Thoracic aorta (tissue), 2 donors: ENCODE measurements at regions not wholly inside any gene's neighbourhood (a gene's known extent, or its start where the extent isn't known, plus 50 kb on each side); places are given as distances from the start of the nearest gene placed in this dataset.

Experiments used
- ATAC-seq: fragments of 150-250 bp; one replicate; pipeline ENCODE4 v1.8.0; 2017; ENCODE audit warnings: low read depth; ENCODE audit not compliant: insufficient number of reproducible peaks, low FRiP score
- DNase-seq: peaks from one replicate; pipeline ENCODE4 v3.0.0-alpha.2; 2020; ENCODE audit warnings: low spot score
- H3K27ac ChIP-seq, 2 donors: fragments of 200-600 bp; sonication (generic); 1 replicate in 1 of 2; 2 replicates in 1 of 2; pipeline ENCODE4 v1.5.1; 2016; ENCODE audit warnings: mild to moderate bottlenecking in 2 of 2, moderate library complexity in 2 of 2
- H3K27me3 ChIP-seq: fragments of 200-600 bp; sonication (generic); replicated peaks from 2 replicates; pipeline ENCODE4 v1.6.0; 2016; ENCODE audit warnings: mild to moderate bottlenecking; ENCODE audit not compliant: insufficient read depth
- H3K36me3 ChIP-seq: fragments of 200-600 bp; sonication (generic); one replicate; pipeline ENCODE4 v1.5.1; 2016
- H3K4me1 ChIP-seq, 2 donors: fragments of 200-600 bp; sonication (generic); 1 replicate in 1 of 2; 2 replicates in 1 of 2; pipeline versions ENCODE4 v1.5.1 to v1.6.0; 2016; ENCODE audit warnings: low read depth in 2 of 2, mild to moderate bottlenecking in 1 of 2; ENCODE audit not compliant: control insufficient read depth in 1 of 2
- H3K4me3 ChIP-seq: fragments of 200-600 bp; sonication (generic); 2 replicates; pipeline ENCODE4 v1.5.1; 2016; ENCODE audit warnings: mild to moderate bottlenecking
- H3K9me3 ChIP-seq: fragments of 200-600 bp; sonication (generic); 2 replicates; pipeline ENCODE4 v1.5.1; 2016
- TF ChIP-seq, protein P1 (sequence below): fragments of 200-600 bp; sonication (generic); IDR thresholded peaks from one replicate; pipeline ENCODE4 v1.5.1; 2019; ENCODE audit warnings: antibody characterized with exemption

DNA sequence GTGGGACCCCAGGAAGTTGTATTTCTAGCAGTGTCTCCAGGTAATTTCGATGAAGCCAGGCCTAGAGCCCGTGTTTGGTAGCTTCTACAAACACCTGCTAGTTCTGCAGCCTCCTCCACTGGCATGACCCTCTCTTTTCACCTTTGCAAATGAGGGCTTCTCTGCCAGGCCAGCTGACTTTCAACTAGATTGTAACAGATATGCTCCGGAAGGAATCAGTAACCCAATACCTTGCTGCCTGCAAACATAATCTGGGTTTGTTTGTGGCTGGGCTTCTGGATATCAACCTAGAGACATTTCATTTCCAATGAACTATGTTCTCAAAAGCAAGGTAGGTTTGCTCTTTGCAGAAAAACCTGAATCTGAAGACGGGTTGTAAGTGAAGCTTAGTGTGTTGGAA lies 354.8 kb downstream of the DMRT2 start:
- Histone ChIP-seq H3K4me3 (no peak overlapping the region), H3K27ac (no peak overlapping the region), H3K9me3 (no peaks in the 10 kb centered on the region), H3K4me1 (no peaks in the 10 kb centered on the region), H3K27me3 (no peaks in the 10 kb centered on the region), H3K36me3 (no peaks in the 10 kb centered on the region)
- ATAC-seq: no peak
- TF ChIP-seq, protein P1, sequence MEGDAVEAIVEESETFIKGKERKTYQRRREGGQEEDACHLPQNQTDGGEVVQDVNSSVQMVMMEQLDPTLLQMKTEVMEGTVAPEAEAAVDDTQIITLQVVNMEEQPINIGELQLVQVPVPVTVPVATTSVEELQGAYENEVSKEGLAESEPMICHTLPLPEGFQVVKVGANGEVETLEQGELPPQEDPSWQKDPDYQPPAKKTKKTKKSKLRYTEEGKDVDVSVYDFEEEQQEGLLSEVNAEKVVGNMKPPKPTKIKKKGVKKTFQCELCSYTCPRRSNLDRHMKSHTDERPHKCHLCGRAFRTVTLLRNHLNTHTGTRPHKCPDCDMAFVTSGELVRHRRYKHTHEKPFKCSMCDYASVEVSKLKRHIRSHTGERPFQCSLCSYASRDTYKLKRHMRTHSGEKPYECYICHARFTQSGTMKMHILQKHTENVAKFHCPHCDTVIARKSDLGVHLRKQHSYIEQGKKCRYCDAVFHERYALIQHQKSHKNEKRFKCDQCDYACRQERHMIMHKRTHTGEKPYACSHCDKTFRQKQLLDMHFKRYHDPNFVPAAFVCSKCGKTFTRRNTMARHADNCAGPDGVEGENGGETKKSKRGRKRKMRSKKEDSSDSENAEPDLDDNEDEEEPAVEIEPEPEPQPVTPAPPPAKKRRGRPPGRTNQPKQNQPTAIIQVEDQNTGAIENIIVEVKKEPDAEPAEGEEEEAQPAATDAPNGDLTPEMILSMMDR: no peak
- no peak for DNase-seq

DNA sequence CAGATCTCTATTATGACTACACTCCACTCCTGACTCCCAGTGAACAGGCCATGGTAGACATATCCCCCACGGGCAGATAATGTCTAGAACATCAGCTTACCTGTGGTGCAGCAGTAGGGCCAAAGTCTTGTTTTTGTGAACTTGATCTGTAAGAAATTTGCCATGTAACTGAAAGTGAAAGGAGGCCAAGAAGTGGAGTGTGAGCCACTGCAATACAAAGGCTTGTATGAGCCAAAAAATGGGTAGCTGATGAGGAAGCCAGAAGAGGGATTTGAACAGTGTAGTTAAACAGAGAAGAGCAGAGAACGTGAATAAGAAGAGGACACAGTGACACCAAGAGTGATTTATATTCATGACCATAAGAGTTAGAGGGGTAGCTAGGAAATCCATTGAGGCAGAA lies 361.7 kb downstream of the DMRT2 start:
- H3K27me3 ChIP-seq: no peaks in the 10 kb centered on the region
- H3K27ac ChIP-seq: no peak overlapping the region
- H3K4me3 ChIP-seq: no peak overlapping the region
- TF ChIP-seq, protein P1: no peak
- no peaks in the 10 kb centered on the region for H3K4me1 ChIP-seq
- no peaks in the 10 kb centered on the region for H3K36me3 ChIP-seq
- no peak for ATAC-seq
- DNase-seq: no peak
- no peaks in the 10 kb centered on the region for H3K9me3 ChIP-seq

DNA sequence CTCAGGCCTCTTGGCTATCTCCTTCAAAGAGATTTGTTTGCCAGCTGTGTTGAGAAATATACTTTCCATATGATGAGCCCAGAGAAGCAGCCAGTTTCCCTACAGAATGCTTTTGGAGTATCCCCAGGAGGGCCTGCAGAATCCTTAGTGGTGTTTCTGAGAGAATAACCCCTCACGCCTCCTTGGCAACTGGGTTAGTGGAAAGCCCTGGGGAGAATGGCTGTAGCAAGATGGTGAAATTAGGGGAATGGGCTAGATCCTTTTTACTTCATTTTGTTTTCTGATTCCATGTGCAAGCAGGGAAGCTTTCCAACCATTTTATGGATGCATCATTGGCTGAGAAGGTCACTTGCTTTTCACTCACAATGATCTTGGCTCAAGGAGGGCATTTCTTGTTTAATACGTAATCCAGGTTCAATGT lies 364.6 kb downstream of the DMRT2 start:
- Histone ChIP-seq H3K4me3 (no peak overlapping the region), H3K9me3 (no peaks in the 10 kb centered on the region), H3K27ac (no peak overlapping the region), H3K27me3 (no peaks in the 10 kb centered on the region), H3K4me1 (no peaks in the 10 kb centered on the region), H3K36me3 (no peaks in the 10 kb centered on the region)
- no peak for DNase-seq
- no peak for ATAC-seq
- TF ChIP-seq, protein P1: no peak

DNA sequence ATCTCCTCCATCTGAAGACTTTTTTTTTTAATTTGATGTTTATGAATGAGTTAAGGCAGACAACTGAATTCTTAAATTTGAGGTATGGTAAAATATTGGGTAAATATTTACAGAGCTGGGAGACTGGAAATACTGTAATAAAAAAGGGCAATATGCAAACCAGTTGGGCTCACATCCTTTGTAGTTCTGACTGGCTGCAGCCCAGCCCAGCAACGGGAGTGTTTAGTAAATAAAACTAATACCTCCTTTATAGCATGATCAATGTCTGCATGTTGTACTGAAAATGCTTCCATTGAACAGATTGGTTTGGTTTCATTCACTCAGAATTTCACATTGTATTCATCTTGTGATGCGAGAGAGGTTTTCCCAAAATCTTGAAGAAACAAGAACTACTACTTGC lies 365.0 kb downstream of the DMRT2 start:
- TF ChIP-seq, protein P1: no peak
- H3K9me3 ChIP-seq: no peaks in the 10 kb centered on the region
- DNase-seq (no peak), ATAC-seq (no peak)
- H3K36me3 ChIP-seq: no peaks in the 10 kb centered on the region
- no peaks in the 10 kb centered on the region for H3K4me1 ChIP-seq
- H3K27ac ChIP-seq: no peak overlapping the region
- H3K4me3 ChIP-seq: no peak overlapping the region
- H3K27me3 ChIP-seq: no peaks in the 10 kb centered on the region

DNA sequence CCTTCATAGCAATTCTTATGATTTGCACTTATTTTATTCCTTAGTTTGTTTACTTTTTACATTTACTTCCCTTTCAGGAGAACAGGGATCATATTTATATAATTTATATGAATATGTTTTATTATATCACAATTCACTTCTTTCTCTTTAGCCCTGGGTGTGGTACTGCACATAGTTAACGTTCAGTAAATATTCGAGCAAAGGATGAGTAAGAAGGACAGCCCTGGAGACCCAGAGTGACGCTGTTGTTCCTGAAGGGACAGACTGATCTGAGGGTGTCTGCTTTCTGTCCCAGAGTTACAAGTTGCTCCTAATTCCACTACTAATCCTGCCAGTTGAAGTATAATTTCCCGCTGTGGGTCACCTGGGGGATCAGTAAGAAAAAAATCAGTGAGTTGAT lies 366.1 kb downstream of the DMRT2 start:
- Histone ChIP-seq H3K4me3 (no peak overlapping the region), H3K4me1 (no peaks in the 10 kb centered on the region), H3K27me3 (no peaks in the 10 kb centered on the region), H3K27ac (no peak overlapping the region), H3K36me3 (no peaks in the 10 kb centered on the region), H3K9me3 (no peaks in the 10 kb centered on the region)
- no peak for DNase-seq
- ATAC-seq: no peak
- TF ChIP-seq, protein P1: no peak
